ENCODE measurements at regions not wholly inside any gene's neighbourhood (a gene's known extent, or its start where the extent isn't known, plus 50 kb on each side); places are given as distances from the start of the nearest gene placed in this dataset.

- Mint-ChIP-seq H3K4me1 (no peaks in the 10 kb centered on the region), H3K4me3 (no peak overlapping the region), H3K36me3 (no peaks in the 10 kb centered on the region), H3K27ac (no peak overlapping the region), H3K27me3 (ENCODE audit: low read depth in 2 of 2) (peaks cover 5 to 7% of the 10 kb centered on the region in 2 donors), H3K9me3 (no peaks in the 10 kb centered on the region)
- no peak overlapping the region for H3K27ac ChIP-seq (ENCODE audit: low read length)
- no peaks in the 10 kb centered on the region for H3K36me3 ChIP-seq (ENCODE audit: control insufficient read depth, insufficient read depth, low read length)
- intact Hi-C loops (cut with micrococcal nuclease) = no loop called here
- TF ChIP-seq, protein P1, sequence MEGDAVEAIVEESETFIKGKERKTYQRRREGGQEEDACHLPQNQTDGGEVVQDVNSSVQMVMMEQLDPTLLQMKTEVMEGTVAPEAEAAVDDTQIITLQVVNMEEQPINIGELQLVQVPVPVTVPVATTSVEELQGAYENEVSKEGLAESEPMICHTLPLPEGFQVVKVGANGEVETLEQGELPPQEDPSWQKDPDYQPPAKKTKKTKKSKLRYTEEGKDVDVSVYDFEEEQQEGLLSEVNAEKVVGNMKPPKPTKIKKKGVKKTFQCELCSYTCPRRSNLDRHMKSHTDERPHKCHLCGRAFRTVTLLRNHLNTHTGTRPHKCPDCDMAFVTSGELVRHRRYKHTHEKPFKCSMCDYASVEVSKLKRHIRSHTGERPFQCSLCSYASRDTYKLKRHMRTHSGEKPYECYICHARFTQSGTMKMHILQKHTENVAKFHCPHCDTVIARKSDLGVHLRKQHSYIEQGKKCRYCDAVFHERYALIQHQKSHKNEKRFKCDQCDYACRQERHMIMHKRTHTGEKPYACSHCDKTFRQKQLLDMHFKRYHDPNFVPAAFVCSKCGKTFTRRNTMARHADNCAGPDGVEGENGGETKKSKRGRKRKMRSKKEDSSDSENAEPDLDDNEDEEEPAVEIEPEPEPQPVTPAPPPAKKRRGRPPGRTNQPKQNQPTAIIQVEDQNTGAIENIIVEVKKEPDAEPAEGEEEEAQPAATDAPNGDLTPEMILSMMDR (IDR thresholded peaks at IDR 0.05) = no peak
- no peak for DNase-seq
- WGBS (ENCODE audit: insufficient coverage) = 47% methylated on average over 20 of the region's 20 CpGs
- H3K4me1 ChIP-seq (ENCODE audit: control insufficient read depth, insufficient read depth, low read length) = no peaks in the 10 kb centered on the region
- no peaks in the 10 kb centered on the region for H3K9me3 ChIP-seq (ENCODE audit: control insufficient read depth, insufficient read depth, low read length)
- H3K27me3 ChIP-seq (ENCODE audit: control insufficient read depth, insufficient read depth, low read length) = no peaks in the 10 kb centered on the region
- no peak overlapping the region for H3K4me3 ChIP-seq (ENCODE audit: low read length)
- ATAC-seq = no peak
Observed at GRCh38 chr16:87042551-87043230, 274.5 kb downstream of the C16orf95 start.

DNA sequence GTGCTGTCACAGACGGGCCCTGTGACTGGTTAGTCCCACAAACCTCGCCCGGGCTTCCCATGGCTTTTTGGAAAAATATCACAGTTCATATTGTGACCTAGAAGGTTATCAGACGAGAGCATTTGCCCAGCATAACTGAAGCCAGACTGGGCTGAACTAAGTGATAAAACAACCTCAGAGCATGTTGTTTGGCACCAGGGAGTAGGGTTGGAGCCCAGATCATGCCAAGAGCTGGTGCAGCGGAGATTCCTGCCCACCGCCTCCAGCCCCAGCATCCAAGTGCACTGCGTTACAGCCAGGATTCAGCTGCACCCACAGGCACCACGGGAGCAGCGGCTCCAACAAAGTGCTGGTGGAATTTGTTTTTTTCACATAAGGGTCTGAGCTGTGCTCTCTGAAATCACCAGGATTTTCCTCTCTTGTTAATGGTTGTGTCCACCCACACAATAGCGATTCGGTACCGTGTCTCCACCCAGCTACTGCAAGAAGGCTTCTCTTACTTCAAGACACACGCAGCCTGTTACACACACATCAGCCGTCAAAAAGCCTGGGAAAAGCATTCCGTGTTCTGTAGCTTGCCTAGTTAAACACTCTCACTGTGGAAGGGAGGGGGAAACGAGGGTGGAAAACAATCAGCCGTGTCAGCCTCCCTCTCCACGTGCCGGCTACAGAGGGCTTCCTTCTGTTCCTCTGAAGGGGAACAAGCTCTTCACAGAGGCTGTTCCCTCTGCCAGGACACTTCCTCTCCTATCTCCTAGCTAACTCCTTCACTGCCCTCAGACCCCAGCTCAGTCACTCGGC lies 273.8 kb downstream of the C16orf95 start:
- H3K4me3 Mint-ChIP-seq = no peak overlapping the region
- H3K27ac Mint-ChIP-seq = no peak overlapping the region
- no peaks in the 10 kb centered on the region for H3K27me3 ChIP-seq (ENCODE audit: control insufficient read depth, insufficient read depth, low read length)
- H3K9me3 Mint-ChIP-seq = no peaks in the 10 kb centered on the region
- no peaks in the 10 kb centered on the region for H3K9me3 ChIP-seq (ENCODE audit: control insufficient read depth, insufficient read depth, low read length)
- no peaks in the 10 kb centered on the region for H3K4me1 ChIP-seq (ENCODE audit: control insufficient read depth, insufficient read depth, low read length)
- 42% methylated on average over 19 of the region's 20 CpGs for WGBS (ENCODE audit: insufficient coverage)
- TF ChIP-seq, protein P1 (IDR thresholded peaks at IDR 0.05) = no peak
- H3K4me1 Mint-ChIP-seq = no peaks in the 10 kb centered on the region
- no peak overlapping the region for H3K4me3 ChIP-seq (ENCODE audit: low read length)
- no peaks in the 10 kb centered on the region for H3K36me3 Mint-ChIP-seq
- H3K27me3 Mint-ChIP-seq (ENCODE audit: low read depth in 2 of 2) = peaks cover 3 to 9% of the 10 kb centered on the region in 2 donors
- intact Hi-C loops (cut with micrococcal nuclease) = no loop called here
- ATAC-seq = no peak
- no peak overlapping the region for H3K27ac ChIP-seq (ENCODE audit: low read length)
- DNase-seq = no peak
- H3K36me3 ChIP-seq (ENCODE audit: control insufficient read depth, insufficient read depth, low read length) = no peaks in the 10 kb centered on the region

GRCh38 chr16:87044032-87044382 lies 273.2 kb downstream of the C16orf95 start:
- Histone ChIP-seq H3K4me1 (ENCODE audit: control insufficient read depth, insufficient read depth, low read length) (no peaks in the 10 kb centered on the region), H3K4me3 (ENCODE audit: low read length) (no peak overlapping the region), H3K27ac (ENCODE audit: low read length) (no peak overlapping the region), H3K9me3 (ENCODE audit: control insufficient read depth, insufficient read depth, low read length) (no peaks in the 10 kb centered on the region), H3K27me3 (ENCODE audit: control insufficient read depth, insufficient read depth, low read length) (no peaks in the 10 kb centered on the region), H3K36me3 (ENCODE audit: control insufficient read depth, insufficient read depth, low read length) (no peaks in the 10 kb centered on the region)
- Mint-ChIP-seq H3K4me3 (no peak overlapping the region), H3K36me3 (no peaks in the 10 kb centered on the region), H3K4me1 (no peaks in the 10 kb centered on the region), H3K9me3 (no peaks in the 10 kb centered on the region), H3K27ac (no peak overlapping the region), H3K27me3 (ENCODE audit: low read depth in 2 of 2) (peaks cover 3 to 15% of the 10 kb centered on the region in 2 donors)
- ATAC-seq = no peak
- intact Hi-C loops (cut with micrococcal nuclease) = no loop called here
- TF ChIP-seq, protein P1 (IDR thresholded peaks at IDR 0.05) = no peak
- WGBS (ENCODE audit: insufficient coverage) = 72% methylated on average over 8 of the region's 8 CpGs
- no peak for DNase-seq

All from natural killer cell (primary cell).